A549 (cell line): ENCODE measurements at regions not wholly inside any gene's neighbourhood (a gene's known extent, or its start where the extent isn't known, plus 50 kb on each side); places are given as distances from the start of the nearest gene placed in this dataset.
"Not testable (repeated sequence)": the region's sequence is repeated elsewhere in the genome, so short reads cannot be mapped to it uniquely, and the experiment has no call there.

Experiments
- ATAC-seq, 2 experiments: fragments of 200-7000 bp in 1 of 2; fragments of >200 bp in 1 of 2; cut with Nextera tagmentation in 1 of 2; cut with Tn5 transposase in 1 of 2; 3 replicates each; pipeline versions ENCODE4 v1.8.0 to v1.9.1; 2018 to 2020; ENCODE audit warnings: mild to moderate bottlenecking in 1 of 2, moderate library complexity in 1 of 2
- CTCF ChIA-PET: fragments of 300-600 bp; sonication (Branson Sonifier 250); formaldehyde crosslinking; extraction: SDS; loops from one replicate; lab custom pipeline; 2021; ENCODE audit warnings: antibody characterized with exemption, inconsistent platforms; lab: Yijun Ruan, JAX
- POLR2A ChIA-PET: fragments of 350-600 bp; formaldehyde crosslinking; extraction: SDS; loops from one replicate; lab custom pipeline; 2021; ENCODE audit warnings: antibody characterized with exemption, inconsistent platforms; lab: Yijun Ruan, JAX
- DNase-seq, 2 experiments: peaks; one replicate each; pipeline versions ENCODE4 v3.0.0 to v3.0.0-alpha.2; 2011 to 2016; ENCODE audit warnings: low read depth in 1 of 2, low spot score in 1 of 2
- FAIRE-seq: peaks from 2 replicates; lab custom pipeline; 2011; peaks lifted over from hg19 to GRCh38; lab: Jason Lieb, UNC
- H3K27ac ChIP-seq, 2 experiments: fragments of >200 bp; sonication (Bioruptor Twin); formaldehyde crosslinking; 3 replicates each; pipeline ENCODE4 v1.5.1; 2016 to 2017
- H3K4me1 ChIP-seq: fragments of >200 bp; sonication (Bioruptor Twin); formaldehyde crosslinking; 3 replicates; pipeline ENCODE4 v1.6.1; 2016
- H3K4me2 ChIP-seq: fragments of >200 bp; sonication (Bioruptor Twin); formaldehyde crosslinking; 3 replicates; pipeline ENCODE4 v1.6.1; 2016
- H3K4me3 ChIP-seq: fragments of >200 bp; sonication (Bioruptor Twin); formaldehyde crosslinking; 3 replicates; pipeline ENCODE4 v1.5.1; 2016
- H3K9me3 ChIP-seq: fragments of >200 bp; sonication (Bioruptor Twin); formaldehyde crosslinking; 3 replicates; pipeline ENCODE4 v1.6.1; 2016
- CBX8 ChIP-seq: fragments of 200-600 bp; sonication (generic); IDR thresholded peaks from 2 replicates; pipeline ENCODE4 v1.6.1; 2016
- CHD4 ChIP-seq: fragments of 200-600 bp; sonication (generic); IDR thresholded peaks from 2 replicates; pipeline ENCODE4 v1.6.1; 2016; ENCODE audit warnings: antibody characterized with exemption, mild to moderate bottlenecking, borderline replicate concordance
- ESRRA ChIP-seq: fragments of 150-350 bp; IDR thresholded peaks from 2 replicates; pipeline ENCODE4 v1.6.1; 2014; ENCODE audit warnings: mild to moderate bottlenecking, low read length, borderline replicate concordance
- FOSB ChIP-seq: fragments of 250-450 bp; sonication (Bioruptor Pico); IDR thresholded peaks from 2 replicates; pipeline ENCODE4 v1.5.0; 2020; ENCODE audit warnings: mild to moderate bottlenecking, moderate library complexity
- FOXS1 ChIP-seq: fragments of 250-450 bp; sonication (Bioruptor Pico); IDR thresholded peaks from 2 replicates; pipeline ENCODE4 v1.5.0; 2020; ENCODE audit warnings: mild to moderate bottlenecking, moderate library complexity
- GATA3 ChIP-seq: IDR thresholded peaks from 2 replicates; pipeline ENCODE4 v1.6.1; 2012; ENCODE audit warnings: borderline replicate concordance
- HDAC2 ChIP-seq: fragments of 200-600 bp; sonication (generic); IDR thresholded peaks from 2 replicates; pipeline ENCODE4 v1.6.1; 2016
- JUN ChIP-seq, 2 experiments: fragments of >200 bp; sonication (Bioruptor Twin); formaldehyde crosslinking; IDR thresholded peaks; 2 replicates in 1 of 2; 3 replicates in 1 of 2; pipeline ENCODE4 v1.6.1; 2016 to 2017
- KDM1A ChIP-seq: fragments of 200-600 bp; sonication (generic); IDR thresholded peaks from 2 replicates; pipeline ENCODE4 v1.6.1; 2016; ENCODE audit warnings: low read depth, mild to moderate bottlenecking
- MYC ChIP-seq: IDR thresholded peaks from 2 replicates; pipeline ENCODE4 v1.6.1; 2012; ENCODE audit warnings: mild to moderate bottlenecking, inconsistent platforms, low read length, improper control_type of control experiment, borderline replicate concordance
- POLR2AphosphoS2 ChIP-seq: conservative IDR thresholded peaks from 2 replicates; pipeline ENCODE4 v1.6.1; 2012; ENCODE audit warnings: low read length, improper control_type of control experiment, inconsistent platforms
- RARB ChIP-seq: fragments of 250-450 bp; sonication (Bioruptor Pico); IDR thresholded peaks from 2 replicates; pipeline ENCODE4 v1.8.0; 2021; ENCODE audit warnings: mild to moderate bottlenecking, moderate library complexity
- RFX5 ChIP-seq: fragments of 450-650 bp; IDR thresholded peaks from 2 replicates; pipeline ENCODE4 v1.7.1; 2014; ENCODE audit warnings: antibody characterized with exemption, mild to moderate bottlenecking, moderate library complexity
- RNF2 ChIP-seq: fragments of 200-600 bp; sonication (generic); IDR thresholded peaks from 2 replicates; pipeline ENCODE4 v1.6.1; 2016; ENCODE audit warnings: low read depth, mild to moderate bottlenecking, antibody characterized with exemption, moderate library complexity, borderline replicate concordance
- SMC3 ChIP-seq: fragments of >200 bp; sonication (Bioruptor Twin); formaldehyde crosslinking; IDR thresholded peaks from 3 replicates; pipeline ENCODE4 v1.6.1; 2018; ENCODE audit warnings: inconsistent platforms
- SREBF2 ChIP-seq: fragments of 450-650 bp; IDR thresholded peaks from 2 replicates; pipeline ENCODE4 v1.6.1; 2014; ENCODE audit warnings: mild to moderate bottlenecking, moderate library complexity
- TFCP2L1 ChIP-seq: fragments of 250-450 bp; sonication (Bioruptor Pico); IDR thresholded peaks from 2 replicates; pipeline ENCODE4 v1.5.0; 2021; ENCODE audit warnings: mild to moderate bottlenecking
- TP53 ChIP-seq: fragments of 250-450 bp; sonication (Bioruptor Pico); IDR thresholded peaks from 2 replicates; pipeline ENCODE4 v1.5.0; 2021; ENCODE audit warnings: mild to moderate bottlenecking, moderate library complexity
- ZC3H11A ChIP-seq: fragments of 450-650 bp; IDR thresholded peaks from 2 replicates; pipeline ENCODE4 v1.6.1; 2014; ENCODE audit warnings: antibody characterized with exemption, mild to moderate bottlenecking
- WGBS: methylation state at CpG from one replicate; pipeline ENCODE4 v1.1.6; 2017; ENCODE audit errors: missing lambda C conversion rate; 5-methylcytosine and 5-hydroxymethylcytosine counted together
- TF ChIP-seq, protein P1 (sequence below): fragments of >200 bp; sonication (Bioruptor Twin); formaldehyde crosslinking; IDR thresholded peaks from 3 replicates; pipeline ENCODE4 v1.5.1; 2016
- TF ChIP-seq, protein P2 (sequence below): fragments of 450-650 bp; IDR thresholded peaks from 2 replicates; pipeline ENCODE4 v1.6.1; 2014; ENCODE audit warnings: antibody characterized with exemption
- TF ChIP-seq, protein P3 (sequence below): fragments of >200 bp; sonication (Bioruptor Twin); formaldehyde crosslinking; IDR thresholded peaks from 3 replicates; pipeline ENCODE4 v1.6.1; 2016

DNA sequence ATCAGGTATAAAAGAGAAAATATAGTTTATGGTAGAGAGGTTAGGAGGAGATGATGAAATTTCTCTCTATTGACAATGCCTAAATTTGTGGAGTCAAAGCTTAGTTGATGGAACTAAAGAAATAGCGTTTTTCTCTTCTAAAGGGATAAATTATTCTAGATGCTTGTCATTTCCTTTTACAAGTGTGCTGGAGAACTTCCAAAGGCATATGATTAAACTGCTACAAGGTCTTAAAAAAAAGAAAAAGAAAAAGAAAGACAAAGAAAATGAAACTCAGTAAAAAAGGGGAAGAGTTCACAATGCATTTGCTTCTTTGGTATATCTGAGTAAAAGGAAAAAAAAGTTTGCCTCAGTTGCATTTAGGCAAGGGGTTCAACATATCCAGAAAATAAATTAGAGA is 499.8 kb upstream of the PTCHD4 start:
- no peak overlapping the region for H3K27ac ChIP-seq
- no peaks in the 10 kb centered on the region for H3K9me3 ChIP-seq
- H3K4me2 ChIP-seq, result no peak overlapping the region
- DNase-seq (no peak), FAIRE-seq (no peak), ATAC-seq (no peak)
- TF ChIP-seq RFX5 (no peak), FOSB (CRISPR knock-in tag) (no peak)
- no peak overlapping the region for H3K4me3 ChIP-seq
- CTCF ChIA-PET, result no interaction called here
- 23% methylated on average over 1 of the region's 1 CpG for WGBS
- POLR2A ChIA-PET, result no interaction called here
- H3K4me1 ChIP-seq, result no peaks in the 10 kb centered on the region

DNA sequence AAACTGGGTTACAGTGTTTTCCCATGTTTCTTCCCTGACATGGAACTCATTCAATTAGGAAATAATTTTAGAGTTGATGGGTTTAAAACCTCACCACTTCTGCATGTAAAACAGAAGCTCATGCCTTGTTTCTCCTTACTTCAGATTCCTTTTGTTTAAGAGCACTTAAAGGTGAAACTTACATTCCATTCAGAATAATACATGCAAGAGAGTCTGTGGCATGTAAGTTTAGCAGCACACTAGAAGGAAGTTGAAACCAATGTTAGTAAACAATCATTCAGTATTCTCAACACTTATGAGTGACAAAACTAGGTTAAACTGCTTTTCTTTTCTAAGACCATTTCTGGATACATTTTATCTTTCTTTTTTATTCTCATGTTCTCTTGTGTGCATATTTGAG is 495.6 kb upstream of the PTCHD4 start:
- H3K4me2 ChIP-seq, result no peak overlapping the region
- DNase-seq (no peak), ATAC-seq (no peak), FAIRE-seq (no peak)
- no peaks in the 10 kb centered on the region for H3K9me3 ChIP-seq
- ChIA-PET POLR2A (no interaction called here), CTCF (interaction anchor here (0.6 kb wide), 1 partner anchor 891 kb away, joined by 3 read pairs; no protein-coding TSS in a partner anchor)
- H3K27ac ChIP-seq, result no peak overlapping the region
- H3K4me1 ChIP-seq, result no peaks in the 10 kb centered on the region
- TF ChIP-seq FOSB (CRISPR knock-in tag) (no peak), TP53 (CRISPR knock-in tag) (no peak), RARB (CRISPR knock-in tag) (no peak), CHD4 (no peak)
- no peak overlapping the region for H3K4me3 ChIP-seq

DNA sequence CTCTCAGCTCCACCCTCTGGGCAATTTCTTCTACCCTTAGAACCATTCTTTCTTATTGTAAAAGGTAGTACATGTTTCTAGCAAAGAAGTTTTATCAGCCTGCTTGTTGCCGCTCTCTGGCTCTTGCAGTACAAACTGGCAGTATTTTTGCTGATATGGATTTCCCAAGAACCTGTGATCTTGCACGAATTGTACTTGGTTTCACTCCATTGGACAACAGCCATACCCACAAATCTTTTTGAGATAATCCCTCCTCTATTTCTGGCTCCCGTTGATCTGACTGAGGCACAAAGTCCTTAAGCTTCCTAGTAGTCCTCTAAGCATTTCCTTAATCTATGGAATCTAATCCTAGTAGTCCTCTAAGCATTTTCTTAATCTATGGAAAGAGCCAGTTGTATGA is 487.0 kb upstream of the PTCHD4 start:
- DNase-seq, result no peak
- Histone ChIP-seq H3K4me1 (no peaks in the 10 kb centered on the region), H3K27ac (no peak overlapping the region), H3K9me3 (no peaks in the 10 kb centered on the region), H3K4me2 (no peak overlapping the region), H3K4me3 (no peak overlapping the region)
- WGBS, result 38% methylated on average over 3 of the region's 3 CpGs
- CTCF ChIA-PET, result no interaction called here
- no peak for ATAC-seq
- POLR2A ChIA-PET, result no interaction called here
- TF ChIP-seq CBX8 (no peak), KDM1A (no peak), SMC3 (no peak), RFX5 (no peak), ZC3H11A (no peak), MYC (no peak), FOXS1 (CRISPR knock-in tag) (no peak), HDAC2 (no peak), RNF2 (no peak)
- TF ChIP-seq, protein P1, sequence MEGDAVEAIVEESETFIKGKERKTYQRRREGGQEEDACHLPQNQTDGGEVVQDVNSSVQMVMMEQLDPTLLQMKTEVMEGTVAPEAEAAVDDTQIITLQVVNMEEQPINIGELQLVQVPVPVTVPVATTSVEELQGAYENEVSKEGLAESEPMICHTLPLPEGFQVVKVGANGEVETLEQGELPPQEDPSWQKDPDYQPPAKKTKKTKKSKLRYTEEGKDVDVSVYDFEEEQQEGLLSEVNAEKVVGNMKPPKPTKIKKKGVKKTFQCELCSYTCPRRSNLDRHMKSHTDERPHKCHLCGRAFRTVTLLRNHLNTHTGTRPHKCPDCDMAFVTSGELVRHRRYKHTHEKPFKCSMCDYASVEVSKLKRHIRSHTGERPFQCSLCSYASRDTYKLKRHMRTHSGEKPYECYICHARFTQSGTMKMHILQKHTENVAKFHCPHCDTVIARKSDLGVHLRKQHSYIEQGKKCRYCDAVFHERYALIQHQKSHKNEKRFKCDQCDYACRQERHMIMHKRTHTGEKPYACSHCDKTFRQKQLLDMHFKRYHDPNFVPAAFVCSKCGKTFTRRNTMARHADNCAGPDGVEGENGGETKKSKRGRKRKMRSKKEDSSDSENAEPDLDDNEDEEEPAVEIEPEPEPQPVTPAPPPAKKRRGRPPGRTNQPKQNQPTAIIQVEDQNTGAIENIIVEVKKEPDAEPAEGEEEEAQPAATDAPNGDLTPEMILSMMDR, result no peak
- TF ChIP-seq, protein P2, sequence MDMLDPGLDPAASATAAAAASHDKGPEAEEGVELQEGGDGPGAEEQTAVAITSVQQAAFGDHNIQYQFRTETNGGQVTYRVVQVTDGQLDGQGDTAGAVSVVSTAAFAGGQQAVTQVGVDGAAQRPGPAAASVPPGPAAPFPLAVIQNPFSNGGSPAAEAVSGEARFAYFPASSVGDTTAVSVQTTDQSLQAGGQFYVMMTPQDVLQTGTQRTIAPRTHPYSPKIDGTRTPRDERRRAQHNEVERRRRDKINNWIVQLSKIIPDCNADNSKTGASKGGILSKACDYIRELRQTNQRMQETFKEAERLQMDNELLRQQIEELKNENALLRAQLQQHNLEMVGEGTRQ, result no peak
- FAIRE-seq, result no peak

DNA sequence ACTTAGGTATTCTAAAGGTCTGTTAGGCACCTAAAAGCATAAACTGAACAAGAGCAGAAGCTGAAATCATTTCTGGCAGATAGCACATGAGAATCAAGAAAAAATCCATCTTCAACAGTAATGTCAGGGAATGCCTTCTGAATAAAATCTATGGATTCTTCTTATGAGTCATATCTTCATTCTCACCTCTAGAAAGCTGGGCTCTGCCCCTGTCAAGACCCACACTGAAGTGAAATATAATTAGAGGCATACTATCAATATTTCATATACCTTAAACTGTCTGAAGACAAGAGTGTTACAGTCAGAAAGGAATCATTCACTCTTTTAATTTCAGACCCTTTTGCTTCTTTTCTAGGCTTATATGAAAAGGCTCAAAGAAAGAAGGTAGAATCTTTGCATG is 485.8 kb upstream of the PTCHD4 start:
- POLR2A ChIA-PET, result no interaction called here
- CTCF ChIA-PET, result no interaction called here
- Histone ChIP-seq H3K9me3 (no peaks in the 10 kb centered on the region), H3K4me3 (no peak overlapping the region), H3K27ac (no peak overlapping the region), H3K4me2 (no peak overlapping the region), H3K4me1 (no peaks in the 10 kb centered on the region)
- FAIRE-seq (no peak), ATAC-seq (no peak), DNase-seq (no peak)
- TF ChIP-seq TP53 (CRISPR knock-in tag), result no peak
- no peak for TF ChIP-seq GATA3
- no peak for TF ChIP-seq ESRRA
- TF ChIP-seq, protein P3, sequence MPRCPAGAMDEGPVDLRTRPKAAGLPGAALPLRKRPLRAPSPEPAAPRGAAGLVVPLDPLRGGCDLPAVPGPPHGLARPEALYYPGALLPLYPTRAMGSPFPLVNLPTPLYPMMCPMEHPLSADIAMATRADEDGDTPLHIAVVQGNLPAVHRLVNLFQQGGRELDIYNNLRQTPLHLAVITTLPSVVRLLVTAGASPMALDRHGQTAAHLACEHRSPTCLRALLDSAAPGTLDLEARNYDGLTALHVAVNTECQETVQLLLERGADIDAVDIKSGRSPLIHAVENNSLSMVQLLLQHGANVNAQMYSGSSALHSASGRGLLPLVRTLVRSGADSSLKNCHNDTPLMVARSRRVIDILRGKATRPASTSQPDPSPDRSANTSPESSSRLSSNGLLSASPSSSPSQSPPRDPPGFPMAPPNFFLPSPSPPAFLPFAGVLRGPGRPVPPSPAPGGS, result no peak
- no peak for TF ChIP-seq POLR2AphosphoS2
- no peak for TF ChIP-seq KDM1A
- no peak for TF ChIP-seq JUN (IDR thresholded peaks at IDR 0.05)
- TF ChIP-seq FOSB (CRISPR knock-in tag), result no peak
- no peak for TF ChIP-seq CHD4
- no peak for TF ChIP-seq TFCP2L1 (CRISPR knock-in tag)
- no peak for TF ChIP-seq SREBF2

DNA sequence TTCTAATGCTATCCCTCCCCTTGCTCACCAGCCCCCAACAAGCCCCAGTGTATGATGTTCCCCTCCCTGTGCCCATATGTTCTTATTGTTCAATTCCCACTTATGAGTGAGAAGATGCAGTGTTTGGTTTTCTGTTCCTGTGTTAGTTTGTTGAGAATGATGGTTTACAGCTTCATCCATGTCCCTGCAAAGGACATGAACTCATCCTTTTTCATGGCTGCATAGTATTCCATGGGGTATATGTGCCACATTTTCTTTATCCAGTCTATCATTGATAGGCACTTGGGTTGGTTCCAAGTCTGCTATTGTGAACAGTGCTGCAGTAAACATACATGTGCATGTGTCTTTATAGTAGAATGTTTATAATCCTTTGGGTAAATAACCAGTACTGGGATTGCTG is 480.2 kb upstream of the PTCHD4 start:
- H3K4me2 ChIP-seq, POLR2A ChIA-PET, H3K9me3 ChIP-seq, CTCF ChIA-PET, DNase-seq, H3K4me3 ChIP-seq, H3K4me1 ChIP-seq, H3K27ac ChIP-seq, FAIRE-seq, ATAC-seq: not testable (repeated sequence)
